Endodermal cell (in vitro differentiated cells): ENCODE measurements at regions not wholly inside any gene's neighbourhood (a gene's known extent, or its start where the extent isn't known, plus 50 kb on each side); places are given as distances from the start of the nearest gene placed in this dataset.

Experiments used
- DNase-seq: peaks from one replicate; pipeline ENCODE4 v3.0.0-alpha.2; 2017
- H3K27ac ChIP-seq: 2 replicates; pipeline ENCODE4 v1.5.1; 2013; ENCODE audit warnings: mild to moderate bottlenecking, low read depth, low read length, moderate library complexity
- H3K27me3 ChIP-seq: 2 replicates; pipeline ENCODE4 v1.6.1; 2013; ENCODE audit warnings: mild to moderate bottlenecking, low read length, moderate library complexity; ENCODE audit not compliant: insufficient read depth, control insufficient read depth, poor library complexity, severe bottlenecking
- H3K36me3 ChIP-seq: 2 replicates; pipeline ENCODE4 v1.7.0; 2013; ENCODE audit warnings: mild to moderate bottlenecking, low read length, moderate library complexity; ENCODE audit not compliant: control insufficient read depth, insufficient read depth
- H3K4me1 ChIP-seq: one replicate; pipeline ENCODE4 v1.7.0; 2013; ENCODE audit warnings: low read length; ENCODE audit not compliant: control insufficient read depth, insufficient read depth
- H3K4me3 ChIP-seq: 2 replicates; pipeline ENCODE4 v1.5.1; 2013; ENCODE audit warnings: mild to moderate bottlenecking, low read length, moderate library complexity
- H3K9ac ChIP-seq: 2 replicates; pipeline ENCODE4 v1.6.1; 2013; ENCODE audit warnings: mild to moderate bottlenecking, low read length, moderate library complexity; ENCODE audit not compliant: poor library complexity, severe bottlenecking; ENCODE audit errors: extremely low read depth
- H3K9me3 ChIP-seq: 2 replicates; pipeline ENCODE4 v1.6.1; 2013; ENCODE audit warnings: mild to moderate bottlenecking, low read length, moderate library complexity; ENCODE audit not compliant: control insufficient read depth
- H3K27ac Mint-ChIP-seq: 2 replicates; pipeline ENCODE4 v1.8.0; 2020; ENCODE audit warnings: mixed read lengths
- H3K27me3 Mint-ChIP-seq: 2 replicates; pipeline ENCODE4 v1.8.0; 2021; ENCODE audit warnings: mild to moderate bottlenecking, mixed read lengths; ENCODE audit not compliant: insufficient read depth
- H3K36me3 Mint-ChIP-seq: 2 replicates; pipeline ENCODE4 v1.8.0; 2020; ENCODE audit warnings: low read depth, mixed read lengths
- H3K4me1 Mint-ChIP-seq: 2 replicates; pipeline ENCODE4 v1.8.0; 2020; ENCODE audit warnings: mixed read lengths
- H3K4me3 Mint-ChIP-seq: 2 replicates; pipeline ENCODE4 v1.8.0; 2020; ENCODE audit warnings: mild to moderate bottlenecking, moderate library complexity, mixed read lengths
- H3K9me3 Mint-ChIP-seq: 2 replicates; pipeline ENCODE4 v1.8.0; 2020; ENCODE audit warnings: mild to moderate bottlenecking, mixed read lengths
- WGBS, 2 experiments: methylation state at CpG; one replicate each; pipeline versions ENCODE4 v1.1.5 to v1.1.7; 2013; ENCODE audit warnings: missing lambda C conversion rate in 2 of 2, mixed read lengths in 1 of 2; ENCODE audit not compliant: insufficient coverage in 1 of 2, insufficient read length in 1 of 2; 5-methylcytosine and 5-hydroxymethylcytosine counted together
- TF ChIP-seq, protein P1 (sequence below): fragments of 200-600 bp; sonication (generic); conservative IDR thresholded peaks from 2 replicates; pipeline ENCODE4 v1.5.0; 2021; ENCODE audit warnings: antibody characterized with exemption, mild to moderate bottlenecking

DNA sequence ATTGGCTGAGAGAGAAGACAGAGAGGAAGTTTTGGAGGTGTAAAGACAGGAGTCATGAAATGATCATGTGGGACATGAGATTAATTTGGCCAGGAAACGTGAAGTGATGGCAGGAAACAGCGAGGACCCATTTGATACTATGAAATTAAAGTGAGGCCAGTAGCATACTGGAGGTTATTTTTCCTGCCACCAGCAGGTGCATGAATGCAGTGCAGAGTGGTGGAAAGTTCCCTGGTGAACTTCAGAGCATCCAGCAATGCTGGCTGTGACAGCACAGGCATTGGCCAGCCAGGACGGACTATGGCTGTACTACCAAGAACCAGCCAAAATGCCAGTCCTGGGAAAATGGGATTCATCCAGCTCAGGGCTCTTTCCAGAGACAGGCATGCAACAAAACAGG, 152.2 kb downstream of the SYK start:
- DNase-seq, result no peak
- TF ChIP-seq, protein P1, sequence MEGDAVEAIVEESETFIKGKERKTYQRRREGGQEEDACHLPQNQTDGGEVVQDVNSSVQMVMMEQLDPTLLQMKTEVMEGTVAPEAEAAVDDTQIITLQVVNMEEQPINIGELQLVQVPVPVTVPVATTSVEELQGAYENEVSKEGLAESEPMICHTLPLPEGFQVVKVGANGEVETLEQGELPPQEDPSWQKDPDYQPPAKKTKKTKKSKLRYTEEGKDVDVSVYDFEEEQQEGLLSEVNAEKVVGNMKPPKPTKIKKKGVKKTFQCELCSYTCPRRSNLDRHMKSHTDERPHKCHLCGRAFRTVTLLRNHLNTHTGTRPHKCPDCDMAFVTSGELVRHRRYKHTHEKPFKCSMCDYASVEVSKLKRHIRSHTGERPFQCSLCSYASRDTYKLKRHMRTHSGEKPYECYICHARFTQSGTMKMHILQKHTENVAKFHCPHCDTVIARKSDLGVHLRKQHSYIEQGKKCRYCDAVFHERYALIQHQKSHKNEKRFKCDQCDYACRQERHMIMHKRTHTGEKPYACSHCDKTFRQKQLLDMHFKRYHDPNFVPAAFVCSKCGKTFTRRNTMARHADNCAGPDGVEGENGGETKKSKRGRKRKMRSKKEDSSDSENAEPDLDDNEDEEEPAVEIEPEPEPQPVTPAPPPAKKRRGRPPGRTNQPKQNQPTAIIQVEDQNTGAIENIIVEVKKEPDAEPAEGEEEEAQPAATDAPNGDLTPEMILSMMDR, result peak; percentile 48
- no peak overlapping the region for H3K27ac ChIP-seq
- peaks cover 6% of the 10 kb centered on the region for H3K9me3 ChIP-seq
- Mint-ChIP-seq H3K36me3 (no peaks in the 10 kb centered on the region), H3K27me3 (peaks cover 27% of the 10 kb centered on the region), H3K4me3 (no peak overlapping the region), H3K9me3 (no peaks in the 10 kb centered on the region), H3K27ac (no peak overlapping the region), H3K4me1 (peaks cover 36% of the 10 kb centered on the region)
- WGBS, 2 experiments, result 85 to 97% methylated on average over 3 of the region's 3 CpGs
- H3K27me3 ChIP-seq, result no peaks in the 10 kb centered on the region
- H3K9ac ChIP-seq, result no peak overlapping the region
- no peaks in the 10 kb centered on the region for H3K36me3 ChIP-seq
- no peak overlapping the region for H3K4me3 ChIP-seq
- peaks cover 4% of the 10 kb centered on the region for H3K4me1 ChIP-seq

DNA sequence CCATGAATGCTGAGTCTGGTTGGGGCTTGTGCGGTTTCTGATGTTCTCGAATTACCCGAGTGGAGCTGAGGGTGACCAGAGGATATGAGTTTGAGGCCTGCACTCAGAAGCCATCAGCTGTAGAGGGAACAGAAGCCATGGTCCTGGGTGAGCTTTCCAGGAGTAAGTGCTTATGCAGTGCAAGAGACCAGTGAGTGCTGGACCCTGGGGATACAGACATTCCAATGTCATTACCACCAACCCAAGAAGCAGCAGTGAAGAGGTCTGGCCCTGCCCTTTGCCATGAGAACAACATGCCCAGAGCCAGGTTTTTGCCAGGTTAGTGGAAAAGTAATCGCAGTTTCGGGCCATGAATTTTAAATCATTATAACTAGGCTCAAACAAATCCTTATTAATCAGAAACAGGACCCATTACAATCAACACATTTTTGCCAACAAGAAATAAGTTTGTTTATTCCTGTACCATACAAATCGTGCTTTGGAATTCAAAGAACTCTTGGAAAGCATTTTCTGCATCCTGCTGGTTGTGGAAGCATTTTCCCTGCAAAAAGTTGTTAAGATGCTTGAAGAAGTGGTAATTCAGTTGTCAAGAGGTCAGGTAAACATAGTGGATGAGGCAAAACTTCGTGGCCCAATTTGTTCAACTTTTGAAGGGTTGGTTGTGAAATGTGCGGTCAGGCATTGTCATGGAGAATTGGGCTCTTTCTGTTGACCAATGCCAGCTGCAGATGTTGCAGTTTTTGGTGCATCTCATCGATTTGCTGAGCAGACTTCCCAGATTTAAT, 154.6 kb downstream of the SYK start:
- 74 to 81% methylated on average over 8 to 9 of the region's 9 CpGs for WGBS, 2 experiments
- H3K4me3 Mint-ChIP-seq, result no peak overlapping the region
- Histone ChIP-seq H3K9me3 (no peaks in the 10 kb centered on the region), H3K4me1 (no peaks in the 10 kb centered on the region), H3K4me3 (no peak overlapping the region), H3K36me3 (no peaks in the 10 kb centered on the region), H3K9ac (no peak overlapping the region), H3K27ac (no peak overlapping the region), H3K27me3 (no peaks in the 10 kb centered on the region)
- no peak for DNase-seq
- TF ChIP-seq, protein P1, result no peak
- no peaks in the 10 kb centered on the region for H3K9me3 Mint-ChIP-seq
- H3K27ac Mint-ChIP-seq, result no peak overlapping the region
- H3K4me1 Mint-ChIP-seq, result peaks cover 21% of the 10 kb centered on the region
- H3K36me3 Mint-ChIP-seq, result no peaks in the 10 kb centered on the region
- peaks cover 33% of the 10 kb centered on the region for H3K27me3 Mint-ChIP-seq

DNA sequence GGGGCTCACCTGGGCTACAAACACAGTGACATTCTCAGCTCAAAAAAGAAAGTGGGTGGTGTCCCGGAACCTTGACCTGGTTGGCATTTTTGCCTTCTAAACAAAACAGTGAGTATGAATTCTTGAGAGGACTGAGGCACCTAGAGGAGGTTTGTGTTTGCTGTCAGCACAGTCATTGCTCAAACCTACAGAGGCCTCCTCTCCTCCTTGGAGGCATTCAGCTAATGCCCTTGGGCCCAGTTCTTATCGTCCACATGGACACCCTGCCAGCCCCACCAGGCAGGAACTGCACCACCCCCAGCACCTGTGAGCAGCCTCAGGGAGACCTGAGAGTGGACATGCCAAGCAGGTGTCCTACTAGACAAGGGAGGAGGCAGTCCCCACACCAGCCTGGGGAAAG, 156.7 kb downstream of the SYK start:
- no peaks in the 10 kb centered on the region for H3K27me3 ChIP-seq
- no peak overlapping the region for H3K4me3 ChIP-seq
- Mint-ChIP-seq H3K27ac (no peak overlapping the region), H3K4me1 (peaks cover 13% of the 10 kb centered on the region), H3K27me3 (peaks cover 33% of the 10 kb centered on the region), H3K4me3 (no peak overlapping the region), H3K9me3 (no peaks in the 10 kb centered on the region), H3K36me3 (no peaks in the 10 kb centered on the region)
- H3K9me3 ChIP-seq, result no peaks in the 10 kb centered on the region
- TF ChIP-seq, protein P1, result no peak
- H3K4me1 ChIP-seq, result no peaks in the 10 kb centered on the region
- H3K27ac ChIP-seq, result no peak overlapping the region
- H3K36me3 ChIP-seq, result no peaks in the 10 kb centered on the region
- no peak for DNase-seq
- WGBS, 2 experiments, result 93 to 100% methylated on average over 1 to 2 of the region's 2 CpGs
- H3K9ac ChIP-seq, result no peak overlapping the region
